ENCODE measurements at regions not wholly inside any gene's neighbourhood (a gene's known extent, or its start where the extent isn't known, plus 50 kb on each side); places are given as distances from the start of the nearest gene placed in this dataset.

DNA sequence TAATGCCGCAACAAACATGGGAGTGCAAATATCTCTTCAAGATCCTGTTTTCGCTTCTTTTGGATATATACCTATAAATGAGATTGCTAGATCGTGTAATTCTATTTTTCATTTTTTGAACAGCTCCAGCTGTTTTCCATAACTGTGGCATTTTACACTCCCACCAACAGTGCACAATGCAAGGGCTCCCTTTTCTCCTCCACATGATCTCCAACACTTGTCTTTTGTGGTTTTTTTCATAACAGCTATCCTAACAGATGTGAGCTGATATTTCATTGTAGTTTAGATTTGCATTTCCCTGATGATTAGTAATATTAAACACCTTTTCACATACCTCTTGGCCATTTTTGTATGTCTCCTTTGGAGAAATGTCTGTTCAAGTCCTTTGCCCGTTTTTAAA lies 58.6 kb upstream of the TJP1 start:
- TF ChIP-seq, protein P1, sequence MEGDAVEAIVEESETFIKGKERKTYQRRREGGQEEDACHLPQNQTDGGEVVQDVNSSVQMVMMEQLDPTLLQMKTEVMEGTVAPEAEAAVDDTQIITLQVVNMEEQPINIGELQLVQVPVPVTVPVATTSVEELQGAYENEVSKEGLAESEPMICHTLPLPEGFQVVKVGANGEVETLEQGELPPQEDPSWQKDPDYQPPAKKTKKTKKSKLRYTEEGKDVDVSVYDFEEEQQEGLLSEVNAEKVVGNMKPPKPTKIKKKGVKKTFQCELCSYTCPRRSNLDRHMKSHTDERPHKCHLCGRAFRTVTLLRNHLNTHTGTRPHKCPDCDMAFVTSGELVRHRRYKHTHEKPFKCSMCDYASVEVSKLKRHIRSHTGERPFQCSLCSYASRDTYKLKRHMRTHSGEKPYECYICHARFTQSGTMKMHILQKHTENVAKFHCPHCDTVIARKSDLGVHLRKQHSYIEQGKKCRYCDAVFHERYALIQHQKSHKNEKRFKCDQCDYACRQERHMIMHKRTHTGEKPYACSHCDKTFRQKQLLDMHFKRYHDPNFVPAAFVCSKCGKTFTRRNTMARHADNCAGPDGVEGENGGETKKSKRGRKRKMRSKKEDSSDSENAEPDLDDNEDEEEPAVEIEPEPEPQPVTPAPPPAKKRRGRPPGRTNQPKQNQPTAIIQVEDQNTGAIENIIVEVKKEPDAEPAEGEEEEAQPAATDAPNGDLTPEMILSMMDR (IDR thresholded peaks at IDR 0.05; ENCODE audit: insufficient read depth, low read length, missing control alignments): no peak
- H3K4me3 ChIP-seq (ENCODE audit: low read depth, low read length): no peak overlapping the region
- ChIA-PET CTCF (interaction anchor here (1.3 kb wide), 1 partner anchor 16 kb away, joined by 3 read pairs; no protein-coding TSS in a partner anchor), POLR2A (no interaction called here)
- no peak for DNase-seq (ENCODE audit: low read depth, low spot score)

DNA sequence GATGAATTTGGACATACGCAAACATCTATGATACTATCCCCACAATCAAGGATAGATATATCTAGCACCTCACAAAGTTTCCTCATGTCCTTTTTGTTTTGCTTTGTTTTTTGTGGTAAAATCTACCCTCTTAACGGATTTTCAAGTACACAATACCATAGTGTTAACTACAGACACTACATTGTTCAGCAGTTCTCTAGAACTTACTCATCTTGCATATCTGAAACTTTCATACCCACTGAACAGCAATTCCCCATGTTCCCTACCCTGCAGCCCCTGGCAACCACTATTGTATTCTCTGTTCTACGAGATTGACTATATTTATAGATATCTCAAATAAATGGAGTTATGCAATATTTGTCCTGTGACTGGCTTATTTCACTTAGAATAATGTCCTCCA lies 58.1 kb upstream of the TJP1 start:
- DNase-seq (ENCODE audit: low read depth, low spot score): no peak
- POLR2A ChIA-PET: no interaction called here
- CTCF ChIA-PET: no interaction called here

DNA sequence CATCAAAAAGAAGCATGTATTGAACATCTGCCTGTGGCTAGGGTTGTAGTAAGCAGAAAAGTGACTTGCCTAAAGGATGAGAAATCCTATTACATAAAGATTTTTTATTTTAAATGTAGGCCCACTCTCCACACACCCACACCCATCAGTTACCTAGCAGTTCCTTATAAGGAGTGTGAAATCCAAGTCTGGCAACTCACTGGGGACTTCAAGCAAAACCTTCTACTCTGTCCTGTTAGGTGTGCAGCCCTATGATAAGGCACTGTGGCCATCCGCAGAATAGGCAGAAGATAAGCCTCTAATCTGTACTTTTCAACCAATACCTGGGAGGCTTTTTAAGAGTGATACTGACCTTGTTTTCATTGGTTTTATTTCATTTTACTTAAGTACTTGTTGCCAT lies 52.7 kb upstream of the TJP1 start:
- ChIA-PET POLR2A (no interaction called here), CTCF (no interaction called here)
- TF ChIP-seq, protein P1 (IDR thresholded peaks at IDR 0.05; ENCODE audit: insufficient read depth, low read length, missing control alignments): no peak

More for the DNA sequence above, 58.1 kb upstream of the TJP1 start:
- TF ChIP-seq, protein P1 (IDR thresholded peaks at IDR 0.05; ENCODE audit: insufficient read depth, low read length, missing control alignments): no peak
- no peak overlapping the region for H3K4me3 ChIP-seq (ENCODE audit: low read depth, low read length)

DNA sequence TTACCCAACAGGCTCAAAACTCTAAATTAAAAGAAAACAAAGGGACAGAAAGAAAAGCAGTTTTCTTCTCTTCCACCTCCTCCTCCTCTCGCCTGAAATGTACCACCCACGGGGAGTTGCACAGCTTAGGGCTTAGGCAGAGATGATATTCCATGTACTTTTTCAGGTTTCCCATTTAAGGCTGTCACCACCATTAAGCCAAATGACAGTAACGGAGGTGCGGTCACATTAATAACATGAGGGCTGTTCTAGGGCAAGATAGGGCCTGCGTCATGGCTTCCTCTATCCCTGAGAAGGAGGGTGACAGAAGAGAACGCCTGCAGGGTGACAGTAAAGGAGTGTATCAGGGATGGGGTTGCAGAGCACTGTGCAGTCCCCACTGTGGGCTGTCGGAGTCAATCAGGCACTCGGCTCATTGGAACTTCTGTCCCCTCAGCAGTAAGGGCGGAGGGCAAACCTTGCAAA lies 51.7 kb upstream of the TJP1 start:
- no peak for DNase-seq (ENCODE audit: low read depth, low spot score)
- no peak overlapping the region for H3K4me3 ChIP-seq (ENCODE audit: low read depth, low read length)
- TF ChIP-seq, protein P1 (IDR thresholded peaks at IDR 0.05; ENCODE audit: insufficient read depth, low read length, missing control alignments): no peak
- POLR2A ChIA-PET: no interaction called here
- CTCF ChIA-PET: interaction anchor here (1.2 to 1.3 kb wide), 2 partner anchors 9 to 52 kb away, joined by 5 read pairs; no protein-coding TSS in a partner anchor

More for the DNA sequence above, 52.7 kb upstream of the TJP1 start:
- H3K4me3 ChIP-seq (ENCODE audit: low read depth, low read length): no peak overlapping the region
- DNase-seq (ENCODE audit: low read depth, low spot score): no peak

DNA sequence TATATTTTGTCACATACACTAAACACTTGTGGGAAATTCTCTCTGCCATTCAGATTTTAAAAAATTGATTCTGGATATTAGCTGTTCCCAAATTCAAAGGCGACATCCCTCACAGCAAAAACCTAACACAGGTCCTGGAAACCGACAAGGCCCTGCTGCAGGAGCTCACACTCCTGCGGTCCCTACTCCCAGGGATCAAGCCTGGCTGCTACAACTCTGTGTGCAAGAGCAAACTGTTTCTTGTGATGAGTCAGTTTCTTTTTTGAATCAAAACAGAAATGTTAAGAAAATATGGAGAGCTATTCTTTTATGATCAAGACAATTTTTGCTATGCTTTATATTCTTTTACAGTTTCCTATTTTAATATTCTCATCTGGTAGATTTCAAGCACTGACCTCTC lies 51.0 kb upstream of the TJP1 start:
- ChIA-PET POLR2A (no interaction called here), CTCF (interaction anchor here (0.8 to 1.3 kb wide), 3 partner anchors 9 to 52 kb away, joined by 3 to 5 read pairs (median 5); no protein-coding TSS in a partner anchor)
- H3K4me3 ChIP-seq (ENCODE audit: low read depth, low read length): no peak overlapping the region
- TF ChIP-seq, protein P1 (IDR thresholded peaks at IDR 0.05; ENCODE audit: insufficient read depth, low read length, missing control alignments): no peak
- no peak for DNase-seq (ENCODE audit: low read depth, low spot score)

DNA sequence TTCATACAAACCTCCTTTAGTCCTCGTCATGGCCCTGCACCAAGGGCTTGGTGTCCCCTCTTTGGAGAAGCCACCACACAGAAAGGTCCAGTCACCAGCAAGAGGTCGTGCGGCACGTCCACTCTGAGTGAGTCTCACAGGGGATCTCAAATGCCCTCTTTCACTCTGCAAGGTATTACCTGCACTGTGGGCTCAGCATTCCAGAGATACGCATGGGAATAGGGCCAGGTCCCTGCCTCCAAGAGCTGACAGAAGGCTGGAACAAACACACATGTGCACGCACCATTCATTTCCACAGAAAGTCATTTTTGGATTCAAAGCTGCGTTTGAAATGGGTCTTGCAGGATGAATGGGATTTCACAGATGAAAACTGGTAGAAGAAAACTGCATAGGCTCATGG lies 50.4 kb upstream of the TJP1 start:
- POLR2A ChIA-PET: interaction anchor here (1.0 kb wide), 1 partner anchor 38 kb away, joined by 3 read pairs; no protein-coding TSS in a partner anchor
- CTCF ChIA-PET: interaction anchor here (1.2 to 1.3 kb wide), 2 partner anchors 8 to 53 kb away, joined by 5 read pairs; no protein-coding TSS in a partner anchor
- no peak for DNase-seq (ENCODE audit: low read depth, low spot score)
- no peak overlapping the region for H3K4me3 ChIP-seq (ENCODE audit: low read depth, low read length)
- TF ChIP-seq, protein P1 (IDR thresholded peaks at IDR 0.05; ENCODE audit: insufficient read depth, low read length, missing control alignments): no peak
